ENCODE measurements at regions not wholly inside any gene's neighbourhood (a gene's known extent, or its start where the extent isn't known, plus 50 kb on each side); places are given as distances from the start of the nearest gene placed in this dataset.

- in situ Hi-C loops (cut with MboI; ENCODE audit: low pct_unique_long_range_greater_than_20kb, low sequenced_read_pairs, unreplicated experiment), result no loop called here
- DNase-seq (ENCODE audit: low spot score), result no peak
- TF ChIP-seq, protein P1, sequence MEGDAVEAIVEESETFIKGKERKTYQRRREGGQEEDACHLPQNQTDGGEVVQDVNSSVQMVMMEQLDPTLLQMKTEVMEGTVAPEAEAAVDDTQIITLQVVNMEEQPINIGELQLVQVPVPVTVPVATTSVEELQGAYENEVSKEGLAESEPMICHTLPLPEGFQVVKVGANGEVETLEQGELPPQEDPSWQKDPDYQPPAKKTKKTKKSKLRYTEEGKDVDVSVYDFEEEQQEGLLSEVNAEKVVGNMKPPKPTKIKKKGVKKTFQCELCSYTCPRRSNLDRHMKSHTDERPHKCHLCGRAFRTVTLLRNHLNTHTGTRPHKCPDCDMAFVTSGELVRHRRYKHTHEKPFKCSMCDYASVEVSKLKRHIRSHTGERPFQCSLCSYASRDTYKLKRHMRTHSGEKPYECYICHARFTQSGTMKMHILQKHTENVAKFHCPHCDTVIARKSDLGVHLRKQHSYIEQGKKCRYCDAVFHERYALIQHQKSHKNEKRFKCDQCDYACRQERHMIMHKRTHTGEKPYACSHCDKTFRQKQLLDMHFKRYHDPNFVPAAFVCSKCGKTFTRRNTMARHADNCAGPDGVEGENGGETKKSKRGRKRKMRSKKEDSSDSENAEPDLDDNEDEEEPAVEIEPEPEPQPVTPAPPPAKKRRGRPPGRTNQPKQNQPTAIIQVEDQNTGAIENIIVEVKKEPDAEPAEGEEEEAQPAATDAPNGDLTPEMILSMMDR (IDR thresholded peaks at IDR 0.05; ENCODE audit: extremely low read depth, insufficient read depth, missing control alignments), result no peak
Measured at GRCh38 chr2:47267711-47268086, 91.4 kb upstream of the CALM2 start.

DNA sequence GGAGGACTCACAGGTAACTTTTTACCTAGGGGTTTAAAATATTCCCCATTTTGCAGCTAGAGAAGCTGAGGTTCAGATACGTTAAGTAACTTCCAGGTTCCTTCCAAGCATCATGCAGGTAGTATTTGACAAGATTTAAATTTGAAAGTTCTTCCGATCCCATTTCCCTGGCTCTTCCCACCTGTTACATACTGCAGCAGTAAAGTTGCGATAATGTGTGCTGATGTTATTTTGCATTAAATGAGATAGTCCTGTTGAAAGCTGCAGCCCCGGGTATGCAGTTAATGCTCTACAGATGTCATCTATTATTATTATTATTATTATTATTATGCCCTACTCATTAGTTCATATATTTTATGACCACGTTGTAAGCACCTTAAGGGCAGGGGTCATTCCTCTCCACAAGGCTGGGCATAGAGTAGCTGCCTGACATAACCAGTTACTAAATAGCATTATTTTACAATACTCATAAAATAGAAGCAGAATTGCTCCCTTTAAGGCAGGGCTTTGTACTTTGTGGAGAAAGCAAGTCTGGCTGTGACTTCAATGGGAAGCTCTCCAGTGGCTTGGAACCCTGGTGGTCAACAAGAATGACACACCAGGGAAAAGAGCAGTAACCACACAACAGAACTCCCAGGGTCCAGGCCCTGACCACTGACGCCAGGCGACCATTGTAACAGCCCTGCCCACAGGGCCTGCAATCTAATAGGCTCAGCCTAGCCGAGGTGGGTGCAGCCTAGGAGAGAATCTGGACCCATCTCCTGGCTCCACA is 90.8 kb upstream of the CALM2 start:
- TF ChIP-seq, protein P1 (IDR thresholded peaks at IDR 0.05; ENCODE audit: extremely low read depth, insufficient read depth, missing control alignments), result no peak
- DNase-seq (ENCODE audit: low spot score), result no peak

GRCh38 chr2:47265751-47266231 is 89.5 kb upstream of the CALM2 start:
- no peak for DNase-seq (ENCODE audit: low spot score)
- in situ Hi-C loops (cut with MboI; ENCODE audit: low pct_unique_long_range_greater_than_20kb, low sequenced_read_pairs, unreplicated experiment), result no loop called here
- TF ChIP-seq, protein P1 (IDR thresholded peaks at IDR 0.05; ENCODE audit: extremely low read depth, insufficient read depth, missing control alignments), result no peak

More for the DNA sequence above, 90.8 kb upstream of the CALM2 start:
- in situ Hi-C loops (cut with MboI; ENCODE audit: low pct_unique_long_range_greater_than_20kb, low sequenced_read_pairs, unreplicated experiment), result no loop called here

GRCh38 chr2:47265158-47265557 is 88.8 kb upstream of the CALM2 start:
- DNase-seq (ENCODE audit: low spot score), result no peak
- TF ChIP-seq, protein P1 (IDR thresholded peaks at IDR 0.05; ENCODE audit: extremely low read depth, insufficient read depth, missing control alignments), result no peak
- in situ Hi-C loops (cut with MboI; ENCODE audit: low pct_unique_long_range_greater_than_20kb, low sequenced_read_pairs, unreplicated experiment), result no loop called here

DNA sequence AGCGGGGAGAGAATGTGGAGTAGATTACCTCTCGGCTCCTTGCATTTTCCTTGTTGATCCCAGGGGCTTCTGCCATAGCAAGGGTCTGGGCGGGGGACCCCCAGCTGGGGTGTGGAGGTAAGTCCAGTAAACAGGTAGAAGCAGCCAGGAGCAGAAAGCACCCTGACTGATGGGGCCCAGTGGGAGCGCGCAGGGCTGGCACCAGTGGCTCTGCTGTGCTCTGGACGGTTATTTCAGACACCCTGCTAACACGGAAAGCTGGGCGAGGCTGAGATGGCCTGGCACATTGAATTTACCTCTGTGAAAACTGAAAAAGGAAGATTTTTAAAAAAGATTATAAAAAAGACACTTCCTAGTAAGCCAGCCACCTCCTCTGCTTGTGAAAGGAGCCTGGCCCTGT is 88.4 kb upstream of the CALM2 start:
- no peak for DNase-seq (ENCODE audit: low spot score)
- TF ChIP-seq, protein P1 (IDR thresholded peaks at IDR 0.05; ENCODE audit: extremely low read depth, insufficient read depth, missing control alignments), result no peak
- in situ Hi-C loops (cut with MboI; ENCODE audit: low pct_unique_long_range_greater_than_20kb, low sequenced_read_pairs, unreplicated experiment), result no loop called here

DNA sequence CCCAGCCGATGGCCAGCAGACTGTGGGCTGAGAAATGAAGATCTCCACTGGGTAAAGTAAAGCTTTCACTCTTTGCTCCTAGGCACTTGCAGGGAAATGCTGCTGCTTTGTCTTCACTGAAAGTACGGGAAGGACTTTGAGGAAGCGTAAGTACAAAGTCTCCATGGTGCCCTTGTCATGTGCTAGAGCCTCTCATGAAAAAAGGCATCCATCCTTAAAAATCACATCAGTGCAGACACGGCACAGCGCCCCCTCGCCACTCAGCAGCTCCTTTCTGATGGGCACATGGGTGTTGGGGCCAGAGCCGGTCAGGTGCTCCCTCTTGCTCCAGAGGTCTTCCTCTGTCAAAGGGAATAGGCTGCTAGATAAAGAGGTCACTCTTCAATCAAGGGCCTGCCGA is 87.8 kb upstream of the CALM2 start:
- TF ChIP-seq, protein P1 (IDR thresholded peaks at IDR 0.05; ENCODE audit: extremely low read depth, insufficient read depth, missing control alignments), result no peak
- in situ Hi-C loops (cut with MboI; ENCODE audit: low pct_unique_long_range_greater_than_20kb, low sequenced_read_pairs, unreplicated experiment), result no loop called here
- no peak for DNase-seq (ENCODE audit: low spot score)
